HepG2 (cell line): ENCODE measurements at regions not wholly inside any gene's neighbourhood (a gene's known extent, or its start where the extent isn't known, plus 50 kb on each side); places are given as distances from the start of the nearest gene placed in this dataset.

Experiments used
- ATAD3A ChIP-seq: sonication (generic); formaldehyde crosslinking; IDR thresholded peaks from 2 replicates; pipeline ENCODE4 v1.4.0; 2020; ENCODE audit warnings: missing genetic modification reagents
- ATF1 ChIP-seq: IDR thresholded peaks from 2 replicates; pipeline ENCODE4 v1.6.1; 2016; ENCODE audit warnings: mild to moderate bottlenecking, control low read depth
- CBFB ChIP-seq: sonication (generic); formaldehyde crosslinking; IDR thresholded peaks from 2 replicates; pipeline ENCODE4 v1.4.0; 2020; ENCODE audit warnings: missing genetic modification reagents
- CBX5 ChIP-seq: sonication (generic); formaldehyde crosslinking; IDR thresholded peaks from 2 replicates; pipeline ENCODE4 v1.4.0; 2020; ENCODE audit warnings: missing genetic modification reagents, borderline replicate concordance
- CREBL2 ChIP-seq: sonication (generic); formaldehyde crosslinking; IDR thresholded peaks from 2 replicates; pipeline ENCODE4 v1.8.1; 2023; ENCODE audit warnings: missing genetic modification reagents, mild to moderate bottlenecking, borderline replicate concordance
- FOXJ3 ChIP-seq: sonication (generic); formaldehyde crosslinking; IDR thresholded peaks from 2 replicates; pipeline ENCODE4 v1.4.0; 2020; ENCODE audit warnings: missing genetic modification reagents, mild to moderate bottlenecking, borderline replicate concordance
- FUBP1 ChIP-seq: sonication (generic); formaldehyde crosslinking; IDR thresholded peaks from 2 replicates; pipeline ENCODE4 v1.5.1; 2020; ENCODE audit warnings: missing genetic modification reagents, mild to moderate bottlenecking, borderline replicate concordance
- HDAC6 ChIP-seq: fragments of 200-600 bp; sonication (generic); IDR thresholded peaks from 2 replicates; pipeline ENCODE4 v1.7.0; 2017; ENCODE audit warnings: mild to moderate bottlenecking, antibody characterized with exemption, low read length, low read depth
- HHEX ChIP-seq: IDR thresholded peaks from 2 replicates; pipeline ENCODE4 v1.6.1; 2016; ENCODE audit warnings: control low read depth
- HINFP ChIP-seq: sonication (generic); formaldehyde crosslinking; IDR thresholded peaks from 2 replicates; pipeline ENCODE4 v1.4.0; 2020; ENCODE audit warnings: low read depth, mild to moderate bottlenecking, missing genetic modification reagents
- ONECUT2 ChIP-seq: sonication (generic); formaldehyde crosslinking; IDR thresholded peaks from 2 replicates; pipeline ENCODE4 v1.4.0; 2020; ENCODE audit warnings: missing genetic modification reagents
- SMAD9 ChIP-seq: sonication (generic); formaldehyde crosslinking; IDR thresholded peaks from 2 replicates; pipeline ENCODE4 v1.5.1; 2020; ENCODE audit warnings: mild to moderate bottlenecking, missing genetic modification reagents
- SOX13 ChIP-seq, 3 experiments: fragments of 450-650 bp in 1 of 3; sonication (generic) in 1 of 3; formaldehyde crosslinking in 1 of 3; IDR thresholded peaks in 2 of 3; conservative IDR thresholded peaks in 1 of 3; 2 replicates each; pipeline versions ENCODE4 v1.5.0 to v1.6.1; 2016 to 2020; ENCODE audit warnings: antibody characterized with exemption in 1 of 3, mild to moderate bottlenecking in 1 of 3, missing compliant biosample characterization in 1 of 3, missing genetic modification reagents in 1 of 3, moderate library complexity in 1 of 3
- ZNF33A ChIP-seq: sonication (generic); formaldehyde crosslinking; IDR thresholded peaks from 2 replicates; pipeline ENCODE4 v1.5.1; 2020; ENCODE audit warnings: missing genetic modification reagents, mild to moderate bottlenecking, moderate library complexity, borderline replicate concordance
- ZNF546 ChIP-seq: sonication (generic); formaldehyde crosslinking; conservative IDR thresholded peaks from 2 replicates; pipeline ENCODE4 v1.8.1; 2023; ENCODE audit warnings: mild to moderate bottlenecking, missing genetic modification reagents
- ZNF570 ChIP-seq: sonication (generic); formaldehyde crosslinking; IDR thresholded peaks from 2 replicates; pipeline ENCODE4 v1.4.0; 2020; ENCODE audit warnings: mild to moderate bottlenecking, missing genetic modification reagents, borderline replicate concordance
- ZNF616 ChIP-seq: sonication (generic); formaldehyde crosslinking; IDR thresholded peaks from 2 replicates; pipeline ENCODE4 v1.5.0; 2020; ENCODE audit warnings: low read depth, mild to moderate bottlenecking, missing genetic modification reagents
- TF ChIP-seq, protein P1 (sequence below): sonication (generic); formaldehyde crosslinking; IDR thresholded peaks from 2 replicates; pipeline ENCODE4 v1.9.0; 2021; ENCODE audit warnings: missing genetic modification reagents, mild to moderate bottlenecking, borderline replicate concordance
- TF ChIP-seq, protein P2 (sequence below): sonication (generic); formaldehyde crosslinking; IDR thresholded peaks from 2 replicates; pipeline ENCODE4 v1.4.0; 2020; ENCODE audit warnings: mild to moderate bottlenecking, missing genetic modification reagents

DNA sequence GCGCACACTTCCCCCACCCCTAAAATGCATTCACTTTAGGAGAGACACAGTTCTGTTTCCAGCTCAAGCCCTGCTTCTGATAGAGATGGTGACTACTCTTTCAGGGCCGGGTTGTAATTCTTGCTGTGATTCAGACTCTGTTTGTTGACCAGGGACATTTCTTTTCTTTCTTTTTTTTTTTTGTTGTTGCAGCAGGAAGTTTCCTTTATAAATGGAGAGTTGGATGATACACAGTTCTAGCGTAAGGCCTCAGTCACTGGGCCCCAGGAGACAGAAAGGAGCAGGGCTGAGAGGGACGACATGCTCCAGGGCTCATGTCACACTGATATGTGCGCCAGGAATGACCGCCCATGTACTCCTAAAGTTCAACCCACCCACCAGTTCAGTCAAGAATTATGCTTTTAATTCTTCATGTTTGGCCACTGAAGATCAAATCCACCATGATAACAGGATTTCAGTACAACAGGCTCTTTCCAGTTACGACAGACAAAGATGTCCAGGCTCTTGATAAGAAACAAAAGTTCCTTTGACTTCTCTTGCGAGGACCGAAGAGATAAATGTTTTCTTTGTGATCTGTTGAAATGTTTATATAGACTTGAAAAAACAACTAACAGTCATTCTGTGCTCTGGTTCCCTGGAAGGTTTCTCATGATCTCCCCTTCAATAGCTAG lies 142.5 kb downstream of the CD164 start (continued):
- no peak for TF ChIP-seq HINFP (CRISPR knock-in tag)
- TF ChIP-seq, protein P1, sequence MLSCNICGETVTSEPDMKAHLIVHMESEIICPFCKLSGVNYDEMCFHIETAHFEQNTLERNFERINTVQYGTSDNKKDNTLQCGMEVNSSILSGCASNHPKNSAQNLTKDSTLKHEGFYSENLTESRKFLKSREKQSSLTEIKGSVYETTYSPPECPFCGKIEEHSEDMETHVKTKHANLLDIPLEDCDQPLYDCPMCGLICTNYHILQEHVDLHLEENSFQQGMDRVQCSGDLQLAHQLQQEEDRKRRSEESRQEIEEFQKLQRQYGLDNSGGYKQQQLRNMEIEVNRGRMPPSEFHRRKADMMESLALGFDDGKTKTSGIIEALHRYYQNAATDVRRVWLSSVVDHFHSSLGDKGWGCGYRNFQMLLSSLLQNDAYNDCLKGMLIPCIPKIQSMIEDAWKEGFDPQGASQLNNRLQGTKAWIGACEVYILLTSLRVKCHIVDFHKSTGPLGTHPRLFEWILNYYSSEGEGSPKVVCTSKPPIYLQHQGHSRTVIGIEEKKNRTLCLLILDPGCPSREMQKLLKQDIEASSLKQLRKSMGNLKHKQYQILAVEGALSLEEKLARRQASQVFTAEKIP (CRISPR knock-in tag): no peak
- no peak for TF ChIP-seq CBX5 (CRISPR knock-in tag)
- no peak for TF ChIP-seq CBFB (CRISPR knock-in tag)
- no peak for TF ChIP-seq HDAC6
- no peak for TF ChIP-seq ZNF33A (CRISPR knock-in tag)
- no peak for TF ChIP-seq ATF1
- no peak for TF ChIP-seq SOX13 (IDR thresholded peaks at IDR 0.05)
- no peak; a peak in 1 of 4 replicates for TF ChIP-seq SOX13 (CRISPR knock-in tag; conservative IDR thresholded peaks at IDR 0.05 in 1 of 2, IDR thresholded peaks at IDR 0.05 in 1 of 2)
- TF ChIP-seq SMAD9: no peak
- no peak for TF ChIP-seq ZNF616 (CRISPR knock-in tag)
- TF ChIP-seq ATAD3A (CRISPR knock-in tag): no peak
- TF ChIP-seq, protein P2, sequence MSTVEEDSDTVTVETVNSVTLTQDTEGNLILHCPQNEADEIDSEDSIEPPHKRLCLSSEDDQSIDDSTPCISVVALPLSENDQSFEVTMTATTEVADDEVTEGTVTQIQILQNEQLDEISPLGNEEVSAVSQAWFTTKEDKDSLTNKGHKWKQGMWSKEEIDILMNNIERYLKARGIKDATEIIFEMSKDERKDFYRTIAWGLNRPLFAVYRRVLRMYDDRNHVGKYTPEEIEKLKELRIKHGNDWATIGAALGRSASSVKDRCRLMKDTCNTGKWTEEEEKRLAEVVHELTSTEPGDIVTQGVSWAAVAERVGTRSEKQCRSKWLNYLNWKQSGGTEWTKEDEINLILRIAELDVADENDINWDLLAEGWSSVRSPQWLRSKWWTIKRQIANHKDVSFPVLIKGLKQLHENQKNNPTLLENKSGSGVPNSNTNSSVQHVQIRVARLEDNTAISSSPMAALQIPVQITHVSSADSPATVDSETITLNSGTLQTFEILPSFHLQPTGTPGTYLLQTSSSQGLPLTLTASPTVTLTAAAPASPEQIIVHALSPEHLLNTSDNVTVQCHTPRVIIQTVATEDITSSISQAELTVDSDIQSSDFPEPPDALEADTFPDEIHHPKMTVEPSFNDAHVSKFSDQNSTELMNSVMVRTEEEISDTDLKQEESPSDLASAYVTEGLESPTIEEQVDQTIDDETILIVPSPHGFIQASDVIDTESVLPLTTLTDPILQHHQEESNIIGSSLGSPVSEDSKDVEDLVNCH (CRISPR knock-in tag): no peak
- TF ChIP-seq HHEX (CRISPR knock-in tag): no peak
- TF ChIP-seq FUBP1 (CRISPR knock-in tag): no peak
- no peak for TF ChIP-seq ONECUT2 (CRISPR knock-in tag)
- TF ChIP-seq ZNF546 (CRISPR knock-in tag): no peak
- no peak for TF ChIP-seq FOXJ3 (CRISPR knock-in tag)
- no peak for TF ChIP-seq CREBL2 (CRISPR knock-in tag)
- TF ChIP-seq ZNF570 (CRISPR knock-in tag): no peak
